ENCODE measurements at regions not wholly inside any gene's neighbourhood (a gene's known extent, or its start where the extent isn't known, plus 50 kb on each side); places are given as distances from the start of the nearest gene placed in this dataset.
A peak's percentile ranks its signal among the peaks of the same experiment; 100 is the strongest.

DNA sequence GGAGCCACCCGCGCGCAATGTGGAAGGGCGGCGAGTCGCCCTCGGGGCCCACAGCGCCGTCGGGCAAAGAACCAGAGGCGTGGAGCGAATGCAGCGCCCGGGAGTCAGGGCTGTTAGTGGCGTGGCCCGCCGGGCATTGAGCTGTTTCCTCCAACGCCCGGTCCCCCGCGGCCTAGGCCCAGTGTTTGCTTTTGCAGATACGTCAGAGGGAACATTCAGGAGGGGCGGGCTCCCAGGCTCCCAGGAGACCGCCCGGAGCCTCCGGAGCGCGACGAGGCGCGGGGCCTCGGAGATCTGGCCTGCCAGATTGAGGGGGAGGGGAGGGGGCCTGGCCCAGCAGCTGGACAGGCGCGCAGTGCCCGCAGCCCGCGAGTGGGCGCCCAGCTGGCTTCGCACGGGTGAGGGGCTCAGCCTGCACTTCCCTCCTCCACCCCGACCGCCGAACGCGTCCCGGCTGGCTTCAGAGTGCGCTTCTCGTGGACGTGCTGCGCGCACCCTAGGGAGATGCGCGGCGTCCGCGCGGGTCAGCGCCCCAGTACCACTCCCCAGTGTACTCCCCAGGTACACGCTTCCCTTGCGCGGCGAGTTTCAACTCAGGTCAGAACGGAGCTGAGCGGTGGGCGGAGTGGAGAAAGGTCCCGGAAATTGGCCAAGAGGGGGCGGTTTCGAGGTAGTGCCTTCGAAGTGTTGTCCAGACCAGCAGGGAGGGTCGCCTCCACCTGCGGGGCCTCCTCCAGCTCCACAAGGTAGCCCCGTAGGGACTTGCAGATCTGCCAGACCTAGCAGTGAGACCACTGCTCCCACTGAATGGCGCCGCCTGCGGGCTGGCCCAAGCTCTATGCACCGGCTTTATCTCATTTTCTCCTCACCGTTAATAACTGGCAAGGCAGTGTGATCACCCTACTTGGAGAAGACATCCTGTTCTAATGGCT, 130.4 kb downstream of the TMEM174 start:
- no peak for TF ChIP-seq POLR2A (IDR thresholded peaks at IDR 0.05)
- TF ChIP-seq, protein P1, sequence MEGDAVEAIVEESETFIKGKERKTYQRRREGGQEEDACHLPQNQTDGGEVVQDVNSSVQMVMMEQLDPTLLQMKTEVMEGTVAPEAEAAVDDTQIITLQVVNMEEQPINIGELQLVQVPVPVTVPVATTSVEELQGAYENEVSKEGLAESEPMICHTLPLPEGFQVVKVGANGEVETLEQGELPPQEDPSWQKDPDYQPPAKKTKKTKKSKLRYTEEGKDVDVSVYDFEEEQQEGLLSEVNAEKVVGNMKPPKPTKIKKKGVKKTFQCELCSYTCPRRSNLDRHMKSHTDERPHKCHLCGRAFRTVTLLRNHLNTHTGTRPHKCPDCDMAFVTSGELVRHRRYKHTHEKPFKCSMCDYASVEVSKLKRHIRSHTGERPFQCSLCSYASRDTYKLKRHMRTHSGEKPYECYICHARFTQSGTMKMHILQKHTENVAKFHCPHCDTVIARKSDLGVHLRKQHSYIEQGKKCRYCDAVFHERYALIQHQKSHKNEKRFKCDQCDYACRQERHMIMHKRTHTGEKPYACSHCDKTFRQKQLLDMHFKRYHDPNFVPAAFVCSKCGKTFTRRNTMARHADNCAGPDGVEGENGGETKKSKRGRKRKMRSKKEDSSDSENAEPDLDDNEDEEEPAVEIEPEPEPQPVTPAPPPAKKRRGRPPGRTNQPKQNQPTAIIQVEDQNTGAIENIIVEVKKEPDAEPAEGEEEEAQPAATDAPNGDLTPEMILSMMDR (IDR thresholded peaks at IDR 0.05) = peak in 3 of 6 experiments; percentile 34 to 43 (median 36)

All from Peyer's patch (tissue), 4 donors.